Common myeloid progenitor, CD34-positive (primary cell): ENCODE measurements at regions not wholly inside any gene's neighbourhood (a gene's known extent, or its start where the extent isn't known, plus 50 kb on each side); places are given as distances from the start of the nearest gene placed in this dataset.

Experiments used
- CTCF ChIA-PET: fragments of 350-600 bp; sonication (Branson Sonifier 250); formaldehyde crosslinking; loops from one replicate; lab custom pipeline; 2021; ENCODE audit warnings: antibody characterized with exemption; lab: Charles Lee
- POLR2A ChIA-PET: fragments of 350-600 bp; sonication (Branson Sonifier 250); formaldehyde crosslinking; loops from one replicate; lab custom pipeline; 2021; ENCODE audit warnings: antibody characterized with exemption; lab: Charles Lee
- DNase-seq, 3 donors: peaks; one replicate each; pipeline versions ENCODE4 v3.0.0 to v3.0.0-alpha.2; 2013
- H3K27ac ChIP-seq, 2 experiments: 1 replicate in 1 of 2; 2 replicates in 1 of 2; pipeline ENCODE4 v1.7.0; 2013; ENCODE audit warnings: inconsistent platforms in 2 of 2, low read length in 2 of 2, mild to moderate bottlenecking in 2 of 2, low read depth in 1 of 2, moderate library complexity in 1 of 2; ENCODE audit not compliant: severe bottlenecking in 2 of 2, insufficient read depth in 1 of 2, poor library complexity in 1 of 2
- H3K27me3 ChIP-seq, 5 experiments: replicated peaks in 2 of 5; 1 replicate in 3 of 5; 2 replicates in 2 of 5; pipeline versions ENCODE4 v1.6.1 to v1.7.0; 2013; ENCODE audit warnings: low read length in 4 of 5, mild to moderate bottlenecking in 2 of 5, moderate library complexity in 2 of 5, inconsistent platforms in 1 of 5; ENCODE audit not compliant: insufficient read depth in 5 of 5, control insufficient read depth in 4 of 5
- H3K36me3 ChIP-seq, 4 experiments: 1 replicate in 2 of 4; 2 replicates in 2 of 4; pipeline versions ENCODE4 v1.6.1 to v1.7.0; 2013; ENCODE audit warnings: low read length in 3 of 4, control low read depth in 1 of 4, mild to moderate bottlenecking in 1 of 4; ENCODE audit not compliant: control insufficient read depth in 4 of 4, insufficient read depth in 4 of 4
- H3K4me1 ChIP-seq, 4 experiments: 1 replicate in 3 of 4; 2 replicates in 1 of 4; pipeline versions ENCODE4 v1.6.1 to v1.7.1; 2013; ENCODE audit warnings: low read length in 3 of 4, mild to moderate bottlenecking in 3 of 4, control low read depth in 1 of 4, inconsistent platforms in 1 of 4, moderate library complexity in 1 of 4; ENCODE audit not compliant: control insufficient read depth in 4 of 4, insufficient read depth in 4 of 4; ENCODE audit errors: control extremely low read depth in 1 of 4
- H3K4me3 ChIP-seq, 7 experiments: 1 replicate in 4 of 7; 2 replicates in 3 of 7; pipeline versions ENCODE4 v1.5.1 to v1.7.0; 2013; ENCODE audit warnings: mild to moderate bottlenecking in 7 of 7, low read length in 6 of 7, moderate library complexity in 6 of 7, inconsistent platforms in 2 of 7, low read depth in 2 of 7, control low read depth in 1 of 7; ENCODE audit not compliant: insufficient read depth in 4 of 7, control insufficient read depth in 1 of 7; ENCODE audit errors: extremely low read depth in 1 of 7
- H3K9me3 ChIP-seq, 5 experiments: 1 replicate in 4 of 5; 2 replicates in 1 of 5; pipeline versions ENCODE4 v1.6.1 to v1.7.1; 2013; ENCODE audit warnings: low read length in 4 of 5, mild to moderate bottlenecking in 2 of 5, inconsistent platforms in 1 of 5, low read depth in 1 of 5, moderate library complexity in 1 of 5; ENCODE audit not compliant: control insufficient read depth in 4 of 5, insufficient read depth in 2 of 5; ENCODE audit errors: control extremely low read depth in 1 of 5
- WGBS: methylation state at CpG from one replicate; pipeline ENCODE4 v1.1.5; 2013; ENCODE audit not compliant: insufficient coverage; 5-methylcytosine and 5-hydroxymethylcytosine counted together

DNA sequence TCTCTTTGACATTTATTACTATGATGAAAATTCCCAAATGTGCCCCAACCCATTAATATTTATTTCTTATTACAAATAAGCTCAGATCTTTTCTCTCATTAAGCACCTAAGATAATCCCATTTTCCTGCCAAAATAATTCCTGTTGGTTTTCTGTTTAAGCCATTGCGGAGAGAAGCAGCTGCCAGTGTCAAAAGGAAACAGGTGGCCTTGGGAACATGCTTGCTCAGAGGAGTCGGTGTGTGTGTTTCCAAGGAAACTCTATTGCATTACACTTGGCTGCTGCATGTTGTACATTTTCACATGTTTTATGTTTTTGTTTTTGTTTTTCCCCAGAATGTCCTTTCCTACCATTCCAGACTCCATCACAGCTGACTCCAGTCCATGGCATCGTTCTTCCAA, 56.4 kb downstream of the CD24 start:
- Histone ChIP-seq H3K27me3 (peaks cover 0 to 4% (median 0%) of the 10 kb centered on the region in 5 experiments), H3K9me3 (peaks cover 0 to 2% (median 0%) of the 10 kb centered on the region in 5 experiments), H3K27ac (no peak overlapping the region), H3K36me3 (no peaks in the 10 kb centered on the region), H3K4me3 (no peak overlapping the region), H3K4me1 (no peaks in the 10 kb centered on the region)
- no peak for DNase-seq
- ChIA-PET POLR2A (no interaction called here), CTCF (no interaction called here)
- 51% methylated on average over 3 of the region's 3 CpGs for WGBS

DNA sequence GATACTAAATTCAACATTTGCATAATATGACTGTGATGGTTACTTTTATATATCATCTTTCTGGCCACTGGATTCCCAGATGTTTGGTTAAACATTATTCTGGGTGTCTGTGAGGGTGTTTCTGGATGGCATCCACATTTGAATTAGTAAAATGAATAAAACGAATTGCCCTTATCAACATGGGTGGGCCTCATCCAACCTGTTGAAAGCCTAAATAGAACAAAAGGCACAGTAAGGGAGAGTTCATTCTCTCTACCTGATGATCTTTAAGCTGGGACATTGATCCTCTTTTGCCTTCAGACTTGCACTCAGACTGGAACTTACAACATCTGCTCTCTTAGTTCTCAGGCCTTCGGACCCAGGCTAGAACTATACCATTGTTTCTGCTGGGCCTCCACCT, 57.6 kb downstream of the CD24 start:
- Histone ChIP-seq H3K27me3 (peaks cover 0 to 4% (median 0%) of the 10 kb centered on the region in 5 experiments), H3K27ac (no peak overlapping the region), H3K4me3 (no peak overlapping the region), H3K9me3 (peaks cover 0 to 2% (median 0%) of the 10 kb centered on the region in 5 experiments), H3K4me1 (no peaks in the 10 kb centered on the region), H3K36me3 (no peaks in the 10 kb centered on the region)
- ChIA-PET CTCF (no interaction called here), POLR2A (no interaction called here)
- 100% methylated on average over 1 of the region's 2 CpGs for WGBS
- DNase-seq = no peak

GRCh38 chr6:106913676-106914280, 60.8 kb downstream of the CD24 start:
- ChIA-PET CTCF (interaction anchor here (0.7 kb wide), 1 partner anchor 212 kb away, joined by 3 read pairs; no protein-coding TSS in a partner anchor), POLR2A (interaction anchor here (0.6 kb wide), 1 partner anchor 118 kb away, joined by 5 read pairs; no protein-coding TSS in a partner anchor)
- Histone ChIP-seq H3K4me3 (no peak overlapping the region), H3K4me1 (no peaks in the 10 kb centered on the region), H3K36me3 (no peaks in the 10 kb centered on the region), H3K9me3 (peaks cover 0 to 2% (median 0%) of the 10 kb centered on the region in 5 experiments), H3K27me3 (peaks cover 0 to 4% (median 0%) of the 10 kb centered on the region in 5 experiments), H3K27ac (no peak overlapping the region)
- DNase-seq = no peak
- 100% methylated on average over 1 of the region's 5 CpGs for WGBS

GRCh38 chr6:106913111-106913510, 61.4 kb downstream of the CD24 start:
- ChIA-PET CTCF (no interaction called here), POLR2A (no interaction called here)
- DNase-seq = no peak
- no peak overlapping the region for H3K27ac ChIP-seq
- H3K4me3 ChIP-seq = no peak overlapping the region
- peaks cover 0 to under 1% (median 0%) of the 10 kb centered on the region in 5 experiments for H3K27me3 ChIP-seq
- H3K9me3 ChIP-seq = peaks cover 0 to 2% (median 0%) of the 10 kb centered on the region in 5 experiments
- no peaks in the 10 kb centered on the region for H3K36me3 ChIP-seq
- no peaks in the 10 kb centered on the region for H3K4me1 ChIP-seq

GRCh38 chr6:106912091-106912490, 62.4 kb downstream of the CD24 start:
- Histone ChIP-seq H3K27me3 (no peaks in the 10 kb centered on the region), H3K4me3 (no peak overlapping the region), H3K27ac (no peak overlapping the region), H3K9me3 (peaks cover 0 to 2% (median 0%) of the 10 kb centered on the region in 5 experiments), H3K4me1 (no peaks in the 10 kb centered on the region), H3K36me3 (no peaks in the 10 kb centered on the region)
- DNase-seq = no peak
- ChIA-PET CTCF (no interaction called here), POLR2A (no interaction called here)

DNA sequence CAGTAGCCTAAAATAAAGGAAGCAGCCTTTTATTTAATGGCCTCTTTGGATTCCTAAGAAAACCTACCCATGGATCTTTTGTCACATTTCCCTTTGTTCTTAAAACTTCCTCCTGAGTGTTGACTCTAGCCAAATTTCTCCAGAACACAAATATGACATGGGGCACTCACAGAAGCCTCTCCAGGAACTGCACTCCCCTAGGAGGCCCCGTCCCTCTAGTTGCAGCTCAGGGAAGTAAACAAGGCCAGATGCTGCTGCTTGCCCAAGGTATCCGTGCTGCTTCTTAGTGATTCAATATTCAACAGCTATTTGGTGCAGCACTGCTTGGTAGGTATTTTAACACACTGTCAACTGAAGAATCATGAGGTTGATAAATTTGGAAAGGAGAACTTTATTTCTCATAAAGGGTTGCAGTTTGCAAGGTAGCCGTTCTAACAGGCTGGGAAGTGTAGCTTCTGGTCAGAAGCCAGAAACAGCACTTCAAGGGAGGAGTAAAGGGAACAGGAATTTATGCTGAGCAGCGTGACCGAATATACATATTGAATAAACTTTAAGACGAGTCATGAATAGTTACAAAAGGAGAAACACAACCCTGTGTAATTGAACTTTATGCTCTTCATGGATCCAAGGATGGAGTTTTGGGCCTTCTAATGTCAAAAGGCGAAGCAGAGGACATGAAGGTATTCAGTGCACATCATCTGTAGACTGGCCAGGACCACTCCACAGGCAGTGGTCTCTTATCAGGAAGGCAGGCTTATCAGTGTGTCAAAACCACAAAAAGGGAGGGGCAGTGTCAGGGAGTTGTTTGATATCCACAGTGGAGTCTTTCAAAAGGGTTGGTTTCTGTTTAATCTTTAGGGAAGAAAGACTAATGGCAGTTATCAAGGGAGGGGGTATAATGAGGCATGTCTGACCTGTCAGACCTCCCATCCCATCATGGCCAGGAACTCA, 63.3 kb downstream of the CD24 start:
- no peak for DNase-seq
- CTCF ChIA-PET = no interaction called here
- Histone ChIP-seq H3K36me3 (no peaks in the 10 kb centered on the region), H3K27ac (no peak overlapping the region), H3K4me1 (no peaks in the 10 kb centered on the region), H3K4me3 (no peak overlapping the region), H3K27me3 (no peaks in the 10 kb centered on the region), H3K9me3 (peaks cover 0 to 2% (median 0%) of the 10 kb centered on the region in 5 experiments)
- WGBS = 81% methylated on average over 7 of the region's 7 CpGs
- POLR2A ChIA-PET = no interaction called here

GRCh38 chr6:106908386-106908840, 66.1 kb downstream of the CD24 start:
- no peaks in the 10 kb centered on the region for H3K4me1 ChIP-seq
- no peaks in the 10 kb centered on the region for H3K27me3 ChIP-seq
- DNase-seq = no peak
- no peaks in the 10 kb centered on the region for H3K36me3 ChIP-seq
- H3K9me3 ChIP-seq = peaks cover 0 to 2% (median 0%) of the 10 kb centered on the region in 5 experiments
- 87% methylated on average over 2 of the region's 3 CpGs for WGBS
- CTCF ChIA-PET = no interaction called here
- H3K27ac ChIP-seq = no peak overlapping the region
- no peak overlapping the region for H3K4me3 ChIP-seq
- POLR2A ChIA-PET = no interaction called here
